CD4-positive, alpha-beta T cell treated with Interleukin-17A for 1 hour (primary cell): ENCODE measurements at regions not wholly inside any gene's neighbourhood (a gene's known extent, or its start where the extent isn't known, plus 50 kb on each side); places are given as distances from the start of the nearest gene placed in this dataset.
"Not testable (repeated sequence)": the region's sequence is repeated elsewhere in the genome, so short reads cannot be mapped to it uniquely, and the experiment has no call there.

Experiments
- DNase-seq: peaks from one replicate; pipeline ENCODE4 v3.0.0-alpha.2; 2020

GRCh38 chr4:60565558-60565957 lies 634.6 kb upstream of the ADGRL3 start:
- no peak for DNase-seq

- no peak for DNase-seq
These were observed 624.8 kb upstream of the ADGRL3 start for GRCh38 chr4:60575336-60575735.

- no peak for DNase-seq
These were observed 620.8 kb upstream of the ADGRL3 start for GRCh38 chr4:60579335-60579734.

- DNase-seq = no peak
These were observed 618.1 kb upstream of the ADGRL3 start for GRCh38 chr4:60581919-60582536.

DNA sequence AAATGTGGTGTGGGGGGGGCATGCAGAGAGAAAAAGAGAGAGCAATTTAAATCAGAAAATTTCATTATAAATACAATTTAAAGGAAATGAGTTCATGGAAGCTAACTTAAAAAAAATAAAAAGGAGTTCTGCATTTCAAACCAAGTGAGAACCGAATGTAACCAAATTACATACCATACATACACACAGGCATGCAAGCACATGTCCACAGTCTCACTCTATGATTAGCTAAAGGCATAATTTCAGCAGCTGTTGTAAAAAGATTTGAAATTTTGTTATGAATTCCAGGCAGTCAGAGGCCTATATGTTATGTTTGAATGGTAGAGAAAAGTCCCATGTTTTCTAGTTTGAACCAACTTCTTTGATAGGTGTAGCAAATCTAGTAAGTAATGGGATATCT lies 611.6 kb upstream of the ADGRL3 start:
- no peak for DNase-seq

DNA sequence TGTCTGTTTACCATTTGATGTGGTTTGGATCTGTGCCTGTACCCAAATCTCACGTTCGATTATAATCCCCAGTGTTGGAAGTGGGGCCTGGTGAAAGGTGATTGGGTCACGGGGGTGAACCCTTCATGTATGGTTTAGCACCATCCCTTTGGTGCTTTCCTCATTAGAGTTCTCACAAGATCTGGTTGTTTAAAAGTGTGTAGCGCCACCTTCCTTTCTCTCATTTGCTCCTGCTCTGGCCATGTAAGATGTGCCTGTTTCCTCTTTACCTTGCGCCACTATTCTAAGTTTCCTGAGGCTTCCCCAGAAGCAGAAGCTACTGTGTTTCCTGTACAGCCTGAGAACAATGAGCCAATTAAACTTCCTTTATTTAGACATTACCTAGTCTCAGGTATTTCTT lies 610.7 kb upstream of the ADGRL3 start:
- no peak for DNase-seq

DNA sequence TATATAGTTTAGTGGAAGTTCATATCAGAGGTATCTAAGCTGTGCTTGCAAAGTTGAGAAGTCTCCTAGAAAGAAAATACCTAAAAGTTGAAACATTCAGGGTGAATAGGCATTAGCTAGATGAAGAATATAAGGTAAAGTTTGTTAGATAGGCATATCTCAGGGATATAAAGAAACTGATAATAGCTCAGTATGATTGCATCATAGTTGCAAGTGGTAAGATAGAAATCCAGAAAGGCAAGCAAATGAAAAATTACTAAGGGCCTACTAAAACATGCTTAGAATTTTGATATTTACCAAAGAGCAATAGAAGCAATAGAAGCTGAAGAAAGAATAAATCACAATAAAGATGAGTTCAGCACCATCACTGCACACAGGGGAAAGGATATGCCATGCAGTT lies 610.0 kb upstream of the ADGRL3 start:
- DNase-seq = no peak

DNA sequence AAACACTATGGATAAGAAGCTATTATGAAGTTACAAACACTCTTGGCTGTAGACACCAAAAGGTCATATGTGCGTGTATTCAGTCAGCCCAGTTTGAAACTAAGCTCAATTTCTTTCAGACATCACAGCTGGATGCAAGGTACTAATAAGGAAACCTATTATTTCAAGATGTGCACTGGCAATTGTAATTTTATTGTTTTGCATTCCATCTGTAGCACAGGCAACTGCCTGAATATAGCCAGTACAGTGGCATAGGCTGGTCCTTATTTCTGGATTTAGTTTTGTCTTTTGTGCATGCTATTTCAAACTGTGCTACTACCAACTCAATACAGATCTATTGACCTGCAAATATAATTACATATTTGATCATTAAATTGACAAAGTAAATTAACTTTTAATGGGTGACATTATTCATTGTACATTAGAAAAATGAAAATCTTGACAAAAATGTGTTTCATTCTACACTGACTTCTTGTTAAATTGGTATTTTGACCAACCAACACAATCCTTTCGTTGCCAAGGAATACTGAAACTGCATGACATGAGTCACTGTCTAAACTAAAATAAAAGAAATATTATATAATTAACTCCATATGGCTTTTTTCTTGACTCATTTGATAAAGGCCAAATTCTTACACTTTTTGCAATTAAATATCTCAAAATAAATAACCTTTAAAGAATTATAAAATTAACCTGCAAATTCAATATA lies 594.3 kb upstream of the ADGRL3 start:
- no peak for DNase-seq

GRCh38 chr4:60611762-60612496 lies 588.2 kb upstream of the ADGRL3 start:
- no peak for DNase-seq

DNA sequence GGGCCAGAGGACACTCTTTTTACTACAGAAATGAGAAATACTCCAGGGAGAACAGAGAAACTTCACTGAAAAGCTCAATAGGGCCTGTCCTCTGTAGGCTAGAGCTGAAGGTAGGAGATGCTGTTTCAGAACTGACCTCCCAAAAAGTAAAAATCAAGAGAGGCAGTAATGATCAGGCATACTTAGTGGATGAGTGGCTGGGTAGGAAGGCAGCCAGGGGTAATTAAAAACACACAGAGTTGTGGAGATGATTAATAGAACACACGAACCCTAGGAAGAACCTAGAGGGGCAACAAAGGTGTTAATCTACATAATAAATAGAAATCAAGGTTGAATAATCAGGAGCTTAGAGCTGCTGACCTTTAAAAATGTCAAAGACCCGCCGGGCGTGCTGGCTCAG lies 582.4 kb upstream of the ADGRL3 start:
- no peak for DNase-seq

DNA sequence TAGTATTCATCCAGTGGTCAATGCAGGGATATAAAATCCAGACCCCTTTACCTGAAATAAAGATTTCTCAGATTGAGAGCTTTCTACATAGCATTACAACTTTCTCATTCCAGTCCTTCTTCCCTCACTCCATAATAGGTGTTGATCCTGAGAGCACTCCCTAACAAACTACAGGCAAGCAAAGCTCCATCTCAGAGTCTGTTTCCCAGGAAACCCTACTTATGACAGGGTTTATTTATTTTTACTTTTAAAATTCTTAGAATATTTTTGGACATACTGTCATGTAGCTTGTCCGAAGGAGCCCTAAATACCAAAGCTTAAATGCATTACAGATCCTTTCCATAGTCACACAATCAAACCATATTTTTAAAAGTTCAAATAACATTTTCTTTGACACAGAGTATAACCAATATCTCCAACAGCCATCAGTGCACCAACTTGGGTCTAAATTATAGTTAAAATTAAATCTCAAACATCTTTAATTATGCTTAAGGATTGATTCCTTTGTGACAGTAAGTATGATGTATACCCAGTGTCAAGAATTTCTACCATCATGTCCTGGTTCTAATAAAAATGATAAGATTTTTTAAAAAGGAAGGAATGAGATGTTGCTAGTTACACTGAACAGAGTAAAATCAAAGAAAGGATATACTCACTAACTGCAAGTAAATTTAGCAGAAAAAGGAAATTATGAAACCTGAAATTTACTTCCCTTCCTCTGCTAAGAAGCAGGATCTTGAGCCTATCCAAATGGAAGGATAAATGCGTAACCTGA lies 580.4 kb upstream of the ADGRL3 start:
- no peak for DNase-seq

GRCh38 chr4:60637976-60638375 lies 562.1 kb upstream of the ADGRL3 start:
- DNase-seq = no peak

DNA sequence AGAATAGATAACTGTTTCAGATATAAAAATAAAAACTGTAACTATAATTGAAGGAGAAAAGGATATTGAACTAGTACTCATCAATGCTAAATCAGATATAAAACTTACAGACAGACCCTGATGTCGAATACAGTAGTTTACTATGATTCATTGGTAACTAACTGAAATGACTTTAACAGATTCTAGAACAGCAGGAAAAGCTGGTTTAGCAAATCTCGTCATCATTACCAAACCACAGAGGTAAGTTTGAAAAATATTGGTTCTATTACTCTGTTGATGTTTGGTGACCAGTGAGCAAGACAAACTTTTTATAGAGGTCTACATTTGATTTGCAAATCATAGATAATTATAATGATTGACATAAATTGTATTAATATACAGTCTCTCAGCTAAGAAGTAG lies 551.4 kb upstream of the ADGRL3 start:
- DNase-seq = no peak

- no peak for DNase-seq
These were observed 547.2 kb upstream of the ADGRL3 start for GRCh38 chr4:60652933-60653332.

- no peak for DNase-seq
These were observed 544.8 kb upstream of the ADGRL3 start for GRCh38 chr4:60655356-60655755.

GRCh38 chr4:60656171-60656570 lies 544.0 kb upstream of the ADGRL3 start:
- DNase-seq = no peak

- DNase-seq = no peak
These were observed 543.1 kb upstream of the ADGRL3 start for GRCh38 chr4:60657041-60657440.

DNA sequence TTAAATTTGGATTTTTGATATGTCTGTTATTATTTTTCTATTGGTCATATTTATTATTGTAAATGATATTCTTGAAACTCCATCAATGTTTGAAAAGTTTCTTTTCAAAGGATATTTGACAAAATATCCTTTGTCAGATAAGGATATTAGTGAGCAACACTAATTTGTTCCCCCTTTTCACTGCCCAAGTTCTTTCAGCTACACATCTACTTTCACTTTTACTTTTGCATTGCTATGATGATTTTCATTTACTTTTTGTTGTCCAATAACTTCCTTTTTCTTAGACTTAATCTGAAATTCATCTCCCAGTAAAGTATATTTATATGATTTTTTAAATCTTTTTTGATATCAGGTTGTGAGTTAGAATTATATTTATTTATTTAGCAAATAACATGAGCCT lies 542.3 kb upstream of the ADGRL3 start:
- DNase-seq = no peak

DNA sequence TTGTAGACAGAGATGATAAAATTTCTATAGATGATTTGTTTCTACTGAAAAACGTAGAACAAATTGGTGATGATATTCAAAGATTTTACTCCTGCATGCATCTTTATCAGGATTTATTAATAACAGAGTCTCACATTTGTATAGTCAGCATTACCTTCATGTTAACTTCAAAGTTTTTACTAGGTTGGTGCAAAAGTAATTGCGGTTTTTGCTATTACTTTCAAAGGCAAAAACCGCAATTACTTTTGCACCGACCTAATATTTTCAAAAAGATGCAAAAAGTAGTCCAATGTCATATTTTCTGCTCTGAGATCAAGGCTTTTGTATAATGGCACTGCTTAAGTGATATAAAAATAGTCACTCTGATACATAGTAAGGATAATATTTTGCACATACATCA lies 536.4 kb upstream of the ADGRL3 start:
- DNase-seq = no peak

GRCh38 chr4:60682901-60683300 lies 517.2 kb upstream of the ADGRL3 start:
- no peak for DNase-seq

DNA sequence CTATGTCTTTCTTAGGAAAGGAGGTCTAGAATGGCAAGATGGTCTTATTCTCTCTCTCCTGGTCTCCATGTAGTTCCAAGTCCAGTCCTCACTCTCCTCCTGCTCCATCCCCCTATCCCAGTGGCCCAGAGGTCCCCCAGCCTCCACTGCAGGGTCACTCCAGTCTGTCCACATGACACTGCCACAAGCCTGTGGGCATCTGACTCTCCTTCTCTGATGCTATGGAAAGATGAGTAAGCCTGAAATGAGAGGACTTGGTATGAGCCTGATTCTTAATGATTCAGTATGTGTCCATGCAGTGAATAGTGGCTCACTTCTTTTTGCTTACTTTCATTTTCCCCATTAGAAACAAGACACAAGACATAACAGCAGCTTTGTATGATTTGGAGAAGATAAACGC lies 516.8 kb upstream of the ADGRL3 start:
- no peak for DNase-seq

DNA sequence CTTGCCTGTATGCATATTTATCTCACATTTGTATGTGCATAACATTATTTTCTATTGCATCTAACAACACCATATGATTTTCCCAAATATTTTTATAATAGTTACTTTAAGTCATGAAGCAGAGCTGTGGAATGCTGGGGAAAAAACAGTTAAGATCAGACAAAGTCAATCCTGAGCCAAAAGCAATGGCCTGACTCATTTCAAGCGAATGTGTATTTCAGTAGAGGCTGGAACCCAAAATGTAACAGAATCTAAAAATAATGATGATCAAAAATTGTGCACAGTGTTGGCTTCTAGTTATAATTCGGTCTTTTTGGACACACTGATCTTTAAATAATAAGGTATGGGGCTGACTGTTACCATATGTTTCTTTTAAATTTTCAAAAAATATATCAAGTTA lies 516.2 kb upstream of the ADGRL3 start:
- no peak for DNase-seq

DNA sequence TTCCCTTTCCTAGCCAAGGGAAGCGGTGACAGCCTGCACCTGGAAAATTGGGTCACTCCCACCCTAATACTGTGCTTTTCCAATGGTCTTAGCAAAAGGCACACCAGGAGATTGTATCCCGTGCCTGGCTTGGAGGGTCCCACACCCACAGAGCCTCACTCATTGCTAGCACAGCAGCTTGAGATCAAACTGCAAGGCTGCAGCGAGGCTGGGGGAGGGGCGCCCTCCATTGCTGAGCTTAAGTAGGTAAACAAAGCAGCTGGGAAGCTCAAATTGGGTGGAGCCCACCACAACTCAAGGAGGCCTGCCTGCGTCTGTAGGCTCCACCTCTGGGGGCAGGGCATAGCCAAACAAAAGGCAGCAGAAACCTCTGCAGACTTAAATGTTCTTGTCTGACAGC lies 504.1 kb upstream of the ADGRL3 start:
- not testable (repeated sequence) for DNase-seq

DNA sequence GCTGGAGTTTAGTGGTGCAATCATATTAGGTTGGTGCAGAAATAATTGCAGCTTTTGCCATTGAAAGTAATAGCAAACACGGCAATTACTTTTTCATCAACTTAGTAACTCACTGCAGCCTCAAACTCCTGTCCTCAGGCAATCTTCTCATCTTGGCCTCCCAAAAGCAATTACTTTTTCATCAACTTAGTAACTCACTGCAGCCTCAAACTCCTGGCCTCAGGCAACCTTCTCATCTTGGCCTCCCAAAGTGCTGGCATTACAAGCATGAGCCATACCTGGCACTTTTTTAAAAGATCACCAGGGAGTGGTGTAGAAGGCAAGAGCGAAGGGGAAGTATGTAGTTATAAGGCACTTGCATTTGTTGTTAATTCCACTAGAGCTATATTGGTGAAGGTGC lies 491.1 kb upstream of the ADGRL3 start:
- DNase-seq = no peak
